Heart right ventricle (tissue), 16 donors: ENCODE measurements at regions not wholly inside any gene's neighbourhood (a gene's known extent, or its start where the extent isn't known, plus 50 kb on each side); places are given as distances from the start of the nearest gene placed in this dataset.

Experiments
- ATAC-seq, 8 donors: fragments of 200-7000 bp; cut with Tn5 transposase; one replicate each; pipeline ENCODE4 v1.9.1; 2020; ENCODE audit warnings: mild to moderate bottlenecking in 8 of 8, moderate library complexity in 8 of 8, moderate number of reproducible peaks in 1 of 8
- DNase-seq, 2 donors: peaks; one replicate each; pipeline ENCODE4 v3.0.0-alpha.2; 2020
- H3K27ac ChIP-seq, 10 donors: fragments of 200-600 bp; sonication (generic) in 2 of 10; one replicate each; pipeline versions ENCODE4 v1.5.0 to v1.8.0; 2020 to 2022; ENCODE audit warnings: mild to moderate bottlenecking in 3 of 10
- H3K27me3 ChIP-seq, 7 donors: fragments of 200-600 bp; one replicate each; pipeline ENCODE4 v1.8.0; 2021 to 2022; ENCODE audit warnings: mild to moderate bottlenecking in 2 of 7
- H3K36me3 ChIP-seq, 9 donors: fragments of 200-600 bp; sonication (generic) in 1 of 9; one replicate each; pipeline versions ENCODE4 v1.5.0 to v1.8.0; 2020 to 2022; ENCODE audit warnings: mild to moderate bottlenecking in 2 of 9
- H3K4me1 ChIP-seq, 9 donors: fragments of 200-600 bp; sonication (generic) in 1 of 9; one replicate each; pipeline versions ENCODE4 v1.5.0 to v1.8.0; 2020 to 2022; ENCODE audit warnings: mild to moderate bottlenecking in 4 of 9
- H3K4me3 ChIP-seq, 10 donors: fragments of 200-600 bp; sonication (generic) in 2 of 10; one replicate each; pipeline versions ENCODE4 v1.5.0 to v1.8.0; 2020 to 2022; ENCODE audit warnings: mild to moderate bottlenecking in 7 of 10, moderate library complexity in 2 of 10
- H3K9me3 ChIP-seq, 11 donors: fragments of 200-600 bp in 10 of 11; sonication (generic) in 2 of 11; one replicate each; pipeline versions ENCODE4 v1.5.0 to v1.8.0; 2013 to 2022; ENCODE audit warnings: mild to moderate bottlenecking in 2 of 11, control low read depth in 1 of 11, moderate library complexity in 1 of 11
- CTCF ChIP-seq, 9 donors: fragments of 200-600 bp; sonication (generic) in 2 of 9; IDR thresholded peaks; one replicate each; pipeline versions ENCODE4 v1.5.0 to v1.8.0; 2021 to 2022; ENCODE audit warnings: antibody characterized with exemption in 9 of 9, mild to moderate bottlenecking in 5 of 9, moderate library complexity in 1 of 9
- WGBS, 2 donors: extraction: QIAGEN DNeasy Blood & Tissue Kit; methylation state at CpG; one replicate each; pipeline ENCODE4 v1.1.7; 2013; ENCODE audit warnings: inconsistent platforms in 1 of 2; 5-methylcytosine and 5-hydroxymethylcytosine counted together
- intact Hi-C, 10 donors: fragments of 100-400 bp; cut with DNase I; formaldehyde crosslinking; loops; one replicate each; pipeline versions ENCODE4 v1.11.1 to v1.14.2; 2022
- donor health status: Arrhythmogenic right ventricular cardiomyopathy.
- donor health status: ischemic (EF 13 %, LVEDD 7.1; RV severe dilation, severe dysfunction).
- donor health status: healthy with polysubstance abuse.
- donor health status: DM: no; HTN: yes; CAD: no.
- donor health status: DM: no; HTN: no; CAD: no.
- donor health status: ischemic (EF 25% LVEDD 6.9; RV normal size, moderate dysfunction).
- donor health status: ischemic (EF 25% LVEDD 5.7; RV mildly dilated, moderate dysfunction).
- donor health status: healthy.
- donor health status: DM: yes; HTN: yes; CAD: no.
- donor health status: Ischemic cardiomyopathy.
- donor health status: ischemic (EF 35%, LVEDD 5.7; RV mildly dilated, moderate dysfunction).
- donor health status: nonischemic (EF 11% LVEDD 7.7; RV severe dilation, severe dysfunction).
- donor health status: DM: yes; HTN: yes; CAD: no.
- donor health status: PGD.
- donor health status: ischemic (EF 29% LVEDD 5.4; RV normal size, mild dysfunction).
- donor health status: nonischemic (EF 23%, LVEDD 6.1; RV moderate dilation, normal function).

- 33 to 49% methylated on average over 7 of the region's 7 CpGs for WGBS, 2 donors
- TF ChIP-seq CTCF (IDR thresholded peaks at IDR 0.05) = no peak
- H3K9me3 ChIP-seq = peaks cover 0 to 9% (median 0%) of the 10 kb centered on the region in 11 donors
- no peaks in the 10 kb centered on the region for H3K36me3 ChIP-seq
- H3K27ac ChIP-seq = no peak overlapping the region
- DNase-seq (peak in 1 of 2 donors; percentile 12), ATAC-seq (peak in 2 of 8 donors; percentile 52 to 61)
- H3K4me3 ChIP-seq = no peak overlapping the region
- H3K27me3 ChIP-seq = no peaks in the 10 kb centered on the region
- H3K4me1 ChIP-seq = peaks cover 0 to 19% (median 13%) of the 10 kb centered on the region in 9 donors
- intact Hi-C loops = loop anchor here in 5 of 10 donors (5.0 to 10.0 kb wide), 3 partner anchors 136 to 334 kb away; partner anchors contain the start of gene SPHKAP (in 1 of the 5)
These were observed 139.5 kb upstream of the SPHKAP start for GRCh38 chr2:228321015-228321414.

GRCh38 chr2:228318218-228318617 is 136.7 kb upstream of the SPHKAP start:
- H3K27ac ChIP-seq = no peak overlapping the region
- WGBS, 2 donors = 21 to 29% methylated on average over 1 of the region's 1 CpG
- H3K36me3 ChIP-seq = no peaks in the 10 kb centered on the region
- peak; percentile 14 to 38 for DNase-seq
- intact Hi-C loops = loop anchor here in 1 of 10 donors (5.0 to 10.0 kb wide), 2 partner anchors 133 to 339 kb away; partner anchors contain the start of gene SPHKAP
- peaks cover 0 to 19% (median 13%) of the 10 kb centered on the region in 9 donors for H3K4me1 ChIP-seq
- peak in 7 of 8 donors; percentile 61 to 82 (median 77) for ATAC-seq
- H3K4me3 ChIP-seq = no peak overlapping the region
- H3K27me3 ChIP-seq = no peaks in the 10 kb centered on the region
- H3K9me3 ChIP-seq = no peaks in the 10 kb centered on the region
- peak in 7 of 9 donors; percentile 42 to 60 (median 53) for TF ChIP-seq CTCF (IDR thresholded peaks at IDR 0.05)

GRCh38 chr2:228312172-228312571 is 130.7 kb upstream of the SPHKAP start:
- no peaks in the 10 kb centered on the region for H3K9me3 ChIP-seq
- H3K4me1 ChIP-seq = no peaks in the 10 kb centered on the region
- intact Hi-C loops = loop anchor here in 1 of 10 donors (10.0 kb wide), 1 partner anchor 127 kb away; the partner anchor contains the start of gene SPHKAP
- no peaks in the 10 kb centered on the region for H3K36me3 ChIP-seq
- H3K4me3 ChIP-seq = no peak overlapping the region
- TF ChIP-seq CTCF (IDR thresholded peaks at IDR 0.05) = no peak
- 77 to 86% methylated on average over 5 of the region's 5 CpGs for WGBS, 2 donors
- no peak for ATAC-seq
- no peak overlapping the region for H3K27ac ChIP-seq
- no peak for DNase-seq
- H3K27me3 ChIP-seq = no peaks in the 10 kb centered on the region

GRCh38 chr2:228303960-228304359 is 122.5 kb upstream of the SPHKAP start:
- intact Hi-C loops = no loop called here

More at GRCh38 chr2:228303960-228304359, 122.5 kb upstream of the SPHKAP start:
- no peaks in the 10 kb centered on the region for H3K4me1 ChIP-seq
- ATAC-seq (no peak), DNase-seq (no peak)
- TF ChIP-seq CTCF (IDR thresholded peaks at IDR 0.05) = no peak
- no peak overlapping the region for H3K27ac ChIP-seq
- 78 to 83% methylated on average over 3 of the region's 3 CpGs for WGBS, 2 donors
- no peak overlapping the region for H3K4me3 ChIP-seq
- no peaks in the 10 kb centered on the region for H3K36me3 ChIP-seq
- no peaks in the 10 kb centered on the region for H3K27me3 ChIP-seq
- H3K9me3 ChIP-seq = no peaks in the 10 kb centered on the region
